ENCODE measurements at regions not wholly inside any gene's neighbourhood (a gene's known extent, or its start where the extent isn't known, plus 50 kb on each side); places are given as distances from the start of the nearest gene placed in this dataset.
A peak's percentile ranks its signal among the peaks of the same experiment; 100 is the strongest.
"Not testable (repeated sequence)": the region's sequence is repeated elsewhere in the genome, so short reads cannot be mapped to it uniquely, and the experiment has no call there.

DNA sequence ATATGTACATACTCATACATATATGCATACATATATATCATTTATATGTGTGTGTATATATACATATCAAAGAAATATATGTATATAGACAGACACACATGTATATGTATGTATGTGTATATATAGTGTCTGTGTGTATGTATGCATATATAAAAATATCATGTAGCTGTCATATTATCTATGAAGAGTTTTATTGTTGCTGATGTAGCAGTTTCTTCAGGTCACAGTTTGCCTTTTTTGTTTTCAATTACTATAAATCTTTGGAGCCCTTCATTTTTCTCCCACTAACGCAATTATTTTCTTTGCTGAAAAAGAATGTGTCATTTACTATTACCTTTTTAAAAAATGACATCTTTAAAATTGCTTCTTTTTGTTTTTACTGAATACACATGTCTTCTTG, 904.5 kb downstream of the PLA2G4A start:
- DNase-seq, result no peak

DNA sequence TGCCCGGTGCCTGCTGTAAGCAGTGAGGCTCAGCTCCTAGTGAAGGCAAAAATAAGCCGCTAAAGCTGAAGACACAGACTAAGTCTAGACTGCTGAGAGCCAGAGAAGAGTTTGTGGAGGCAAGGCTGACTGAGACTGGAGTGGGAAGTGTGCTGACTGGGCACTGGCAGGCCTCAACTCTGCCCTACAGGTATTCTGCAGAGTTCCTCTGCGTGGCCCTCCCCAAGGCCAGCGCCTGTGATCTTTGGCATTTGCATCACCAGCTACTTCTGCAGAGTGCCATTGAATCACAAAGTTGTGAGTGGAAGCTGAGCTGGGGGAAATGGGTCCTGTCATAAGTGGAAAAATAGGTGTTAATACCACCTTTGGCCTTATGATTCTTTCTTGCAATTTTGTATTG, 905.7 kb downstream of the PLA2G4A start:
- DNase-seq, result no peak

DNA sequence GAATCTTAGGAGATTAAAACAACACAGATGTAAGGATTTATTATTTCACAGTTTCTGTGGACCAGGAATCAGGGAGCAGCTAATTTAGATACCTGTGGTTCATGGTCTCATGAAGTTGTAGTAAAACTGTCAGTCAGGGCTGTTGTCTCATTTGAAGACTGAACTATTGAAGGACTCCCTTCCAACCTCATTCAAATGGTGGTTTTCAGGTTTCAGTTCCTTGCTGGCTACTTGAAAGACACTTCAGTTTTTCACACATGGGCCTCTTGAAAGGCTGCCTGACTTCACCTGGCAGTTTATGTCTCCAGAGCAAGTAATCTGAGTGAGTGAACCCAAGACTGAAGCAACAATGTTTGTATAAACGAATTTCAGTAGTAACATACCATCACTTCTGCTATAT, 915.9 kb downstream of the PLA2G4A start:
- DNase-seq, result no peak

DNA sequence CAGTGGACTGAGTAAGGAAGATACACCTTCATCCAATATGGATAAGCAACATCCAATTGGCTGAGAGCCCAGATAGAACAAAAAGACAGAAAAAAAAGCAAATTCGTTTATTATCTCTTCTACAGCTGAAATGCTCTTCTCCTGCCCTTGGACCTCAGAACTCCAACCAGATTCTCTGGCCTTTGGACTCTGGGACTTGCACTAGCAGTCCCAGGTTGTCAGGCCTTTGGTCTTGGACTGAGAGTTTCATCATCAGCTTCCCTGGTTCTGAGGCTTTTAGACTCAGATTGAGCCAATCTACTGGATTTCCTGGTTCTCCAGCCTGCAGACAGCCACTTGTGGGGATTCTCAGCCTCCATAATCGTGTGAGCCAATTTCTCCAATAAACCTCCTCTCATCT, 926.8 kb downstream of the PLA2G4A start:
- DNase-seq, result no peak

DNA sequence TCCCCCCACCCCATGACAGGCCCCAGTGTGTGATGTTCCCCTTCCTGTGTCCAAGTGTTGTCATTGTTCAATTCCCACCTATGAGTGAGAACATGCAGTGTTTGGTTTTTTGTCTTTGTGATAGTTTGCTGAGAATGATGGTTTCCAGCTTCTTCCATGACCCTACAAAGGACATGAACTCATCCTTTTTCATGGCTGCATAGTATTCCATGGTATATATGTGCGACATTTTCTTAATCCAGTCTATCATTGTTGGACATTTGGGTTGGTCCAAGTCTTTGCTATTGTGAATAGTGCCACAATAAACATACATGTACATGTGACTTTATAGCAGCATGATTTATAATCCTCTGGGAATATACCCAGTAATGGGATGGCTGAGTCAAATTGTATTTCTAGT, 927.9 kb downstream of the PLA2G4A start:
- DNase-seq, result not testable (repeated sequence)

DNA sequence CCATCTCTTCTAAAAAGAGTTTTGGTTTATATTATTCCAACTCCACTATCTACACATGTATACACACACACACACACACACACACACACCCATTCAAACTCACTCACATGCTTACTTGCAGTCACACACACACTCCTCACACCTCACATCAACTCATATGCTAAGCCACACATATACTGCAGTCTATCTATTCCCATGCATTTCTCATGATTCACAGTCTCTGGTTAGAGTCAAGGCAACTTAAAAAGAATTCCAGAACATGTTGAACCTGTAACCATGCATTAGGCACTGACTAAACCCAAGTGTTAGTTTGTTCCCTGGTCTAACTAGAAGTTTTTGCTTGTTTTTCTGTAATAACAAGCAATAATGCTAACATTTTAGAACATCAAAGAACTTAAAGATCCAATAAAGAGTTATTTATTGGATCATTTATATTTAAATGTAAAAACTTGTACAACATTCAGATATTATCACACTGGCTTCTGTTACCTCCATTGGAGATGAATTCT, 931.1 kb downstream of the PLA2G4A start:
- no peak for DNase-seq

DNA sequence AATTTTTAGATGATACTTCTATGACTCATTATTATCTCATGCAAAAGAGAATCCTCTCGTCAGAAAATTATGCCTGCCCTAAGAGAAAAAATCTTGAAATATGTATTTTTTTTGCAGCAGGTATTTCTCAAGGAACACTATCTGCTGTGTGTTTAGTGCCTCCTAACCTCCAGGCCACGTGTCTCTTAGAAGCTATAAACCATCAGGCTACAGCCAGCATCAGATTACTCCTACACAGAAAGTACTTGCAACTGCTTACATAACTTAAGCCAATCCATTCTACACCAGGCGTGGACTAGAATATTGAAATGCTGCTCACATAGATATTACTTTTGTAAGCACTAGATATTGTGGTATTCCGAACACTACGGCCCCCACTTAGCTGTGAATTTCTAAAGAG, 933.4 kb downstream of the PLA2G4A start:
- no peak for DNase-seq

DNA sequence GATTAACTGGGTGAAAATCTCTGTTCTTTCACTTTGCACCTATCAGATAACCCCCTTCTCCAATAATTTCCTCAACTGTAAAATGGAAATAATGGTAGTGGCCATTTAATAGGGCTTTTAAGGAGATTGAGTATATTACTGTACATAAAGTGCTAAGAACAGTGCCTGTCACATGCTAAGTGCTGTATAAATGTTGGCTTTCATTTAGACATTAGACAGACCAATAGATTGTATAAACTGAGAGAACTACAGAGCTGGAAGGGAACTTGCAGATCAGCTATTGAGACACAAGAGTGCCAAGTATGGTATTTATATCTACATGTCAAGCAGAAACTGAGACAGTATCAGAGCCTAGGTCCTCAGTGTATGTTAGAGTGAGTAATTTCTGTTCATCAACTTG, 934.7 kb downstream of the PLA2G4A start:
- no peak for DNase-seq

DNA sequence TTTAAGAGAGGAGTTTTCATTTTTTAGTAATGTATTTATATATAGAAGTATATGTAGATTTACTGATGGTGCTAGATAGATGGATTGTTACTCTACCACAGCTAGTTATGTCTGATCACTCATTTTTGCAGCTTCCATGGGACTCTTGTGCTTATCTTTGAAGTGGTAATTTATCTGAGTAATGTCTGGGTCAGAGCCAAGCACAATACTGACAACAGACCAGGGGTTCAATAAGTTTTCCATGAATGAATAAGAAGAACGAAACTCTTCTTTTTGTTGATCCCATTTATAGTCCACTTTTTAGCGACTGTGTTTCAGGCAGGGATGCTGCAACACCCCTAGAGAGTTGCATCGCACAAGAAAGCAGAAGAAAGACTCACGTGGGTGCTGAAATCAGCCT, 935.2 kb downstream of the PLA2G4A start:
- no peak for DNase-seq

DNA sequence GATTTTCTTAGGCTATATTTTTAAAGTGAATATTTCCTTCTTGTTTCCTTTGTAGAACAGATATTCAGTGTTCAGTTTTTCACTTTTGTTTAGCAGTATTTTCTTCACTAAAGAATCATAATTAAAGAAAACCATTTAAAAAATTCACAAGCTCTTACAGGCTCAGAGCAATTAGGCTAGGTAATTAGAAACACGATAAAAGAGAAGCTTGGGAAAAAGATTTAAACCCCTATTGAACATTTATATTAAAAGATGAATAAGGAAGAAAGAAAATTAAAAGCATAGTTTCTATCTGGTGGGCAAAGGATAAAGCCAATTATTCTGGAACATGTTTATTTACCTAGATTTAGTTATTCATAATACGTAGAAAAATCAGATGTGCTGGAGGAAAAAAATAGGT, 942.6 kb downstream of the PLA2G4A start:
- no peak for DNase-seq

DNA sequence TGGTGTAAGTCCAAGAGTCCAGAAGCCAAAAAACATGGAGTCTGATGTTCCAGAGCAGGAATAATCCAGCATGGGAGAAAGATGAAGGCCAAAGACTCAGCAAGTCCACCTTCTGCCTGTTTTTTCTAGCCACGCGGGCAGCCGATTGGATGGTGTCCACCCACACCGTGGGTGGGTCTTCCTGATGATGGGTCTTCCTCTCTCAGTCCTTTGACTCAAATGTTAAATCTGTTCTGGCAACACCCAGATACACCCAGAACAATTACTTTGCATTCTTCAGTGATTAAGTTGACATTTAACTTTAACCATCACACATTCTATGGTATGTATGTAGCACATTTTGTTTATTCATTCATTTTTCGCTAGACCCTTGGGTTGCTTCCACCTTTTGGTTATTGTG, 944.4 kb downstream of the PLA2G4A start:
- no peak for DNase-seq

DNA sequence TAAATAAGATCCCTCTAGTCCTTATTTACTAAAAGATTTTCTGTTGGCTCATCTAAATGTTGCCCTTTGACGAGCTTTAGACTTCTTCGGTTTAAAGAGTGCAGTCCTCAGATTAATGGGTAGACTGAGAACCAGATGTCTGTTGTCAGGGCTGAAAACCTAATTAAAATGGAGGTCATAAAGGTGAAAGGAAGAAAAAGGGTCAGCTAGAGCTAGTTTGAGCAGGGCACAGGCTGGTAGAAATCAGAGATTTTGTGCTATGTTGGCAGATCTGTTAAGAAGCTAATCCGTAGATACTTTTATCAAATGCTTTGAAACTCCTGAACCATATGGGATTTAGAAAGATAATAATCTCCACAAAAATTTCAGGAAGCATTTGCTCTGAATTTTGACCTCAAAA, 959.0 kb downstream of the PLA2G4A start:
- no peak for DNase-seq

DNA sequence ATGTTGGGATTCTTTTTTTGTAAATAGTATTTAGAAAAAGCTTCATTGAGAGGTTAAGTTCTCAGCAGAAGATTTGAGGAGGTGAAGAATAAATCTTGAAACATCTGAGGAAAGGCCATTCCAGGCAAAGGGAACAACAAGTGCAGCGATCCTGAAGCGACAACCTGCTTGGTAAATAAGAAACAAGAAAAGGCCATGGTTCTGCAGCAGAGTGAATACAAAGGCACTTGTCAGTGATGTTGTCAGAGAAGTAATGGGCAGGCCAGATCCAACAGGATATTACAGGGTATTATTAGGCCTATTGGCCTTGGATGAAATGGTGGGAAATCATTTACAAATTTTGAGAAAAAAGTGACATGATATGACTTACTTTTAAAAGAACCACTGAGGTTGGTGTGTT, 960.0 kb downstream of the PLA2G4A start:
- DNase-seq, result no peak

DNA sequence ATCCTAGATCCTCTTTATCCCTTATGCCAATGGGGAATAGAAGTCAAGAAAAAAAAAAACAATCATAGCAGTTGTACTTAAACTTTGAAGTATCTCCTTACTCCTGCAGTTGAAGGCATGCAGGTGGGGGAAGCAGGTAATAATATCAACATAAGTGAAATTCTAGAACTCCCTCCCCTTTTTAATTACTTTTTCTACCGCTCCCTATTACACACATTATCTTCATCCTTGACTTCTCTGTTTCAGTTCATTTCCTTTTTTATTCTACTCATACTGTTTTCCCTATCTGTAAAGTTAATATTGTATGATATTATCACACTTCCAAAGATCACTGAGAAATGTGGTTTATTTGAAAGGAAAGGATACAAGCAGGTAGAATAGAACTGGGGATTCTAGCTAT, 962.0 kb downstream of the PLA2G4A start:
- no peak for DNase-seq

DNA sequence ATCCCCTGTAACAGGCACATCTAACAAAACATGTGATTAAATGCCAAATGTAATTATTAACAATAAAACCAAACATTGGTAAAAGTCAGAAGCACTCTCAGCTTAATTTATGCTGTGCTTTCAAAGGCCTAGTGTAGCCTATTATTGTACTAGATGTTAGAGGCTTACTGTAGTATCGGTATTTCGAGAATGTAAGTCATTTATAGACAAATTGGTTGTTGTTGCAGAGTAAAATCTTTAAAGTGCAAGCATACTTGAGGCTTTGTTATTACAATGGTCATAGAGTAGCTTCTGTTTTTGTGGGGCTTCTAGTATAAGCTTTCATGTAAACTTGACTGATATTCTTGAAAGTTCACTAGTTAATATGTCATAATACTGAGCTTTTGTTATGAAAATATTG, 965.8 kb downstream of the PLA2G4A start:
- DNase-seq, result no peak

DNA sequence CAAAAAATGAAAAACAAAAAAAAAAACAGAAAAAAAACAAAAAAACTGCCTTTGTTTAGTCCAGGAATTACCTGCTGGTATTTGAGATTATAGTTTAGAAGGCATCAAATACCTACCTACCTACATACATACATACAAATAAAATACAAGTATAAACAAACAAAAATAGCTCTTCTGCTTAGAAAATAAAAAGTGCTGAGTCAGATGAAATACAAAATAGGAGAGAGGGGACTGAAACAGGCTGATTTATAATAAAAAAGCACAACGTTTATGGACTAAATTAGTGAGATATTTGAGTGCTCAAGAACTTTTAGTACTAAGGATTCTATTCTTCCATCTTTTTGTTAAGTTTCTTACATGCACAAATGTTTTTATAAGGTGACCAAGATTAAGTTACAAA, 980.8 kb downstream of the PLA2G4A start:
- DNase-seq, result no peak

DNA sequence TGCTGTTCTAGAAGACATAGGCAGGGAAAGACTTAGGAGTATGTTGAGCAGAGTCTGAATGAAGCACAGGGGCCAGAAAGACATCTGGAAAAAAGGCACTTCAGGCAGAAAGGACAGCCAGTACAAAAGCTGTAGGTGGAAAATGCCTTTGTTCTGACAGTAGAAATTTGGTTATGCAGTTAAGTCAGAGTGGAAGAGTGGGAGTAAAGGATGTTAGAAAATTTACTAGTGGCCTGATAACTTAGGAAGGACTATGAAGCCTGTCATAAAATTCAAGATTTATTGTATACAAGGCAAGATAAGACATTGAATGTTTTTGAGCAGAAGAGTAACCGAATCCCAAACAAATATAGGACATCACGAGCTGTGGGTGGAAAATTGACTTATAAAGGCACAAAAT, 987.9 kb downstream of the PLA2G4A start:
- no peak for DNase-seq

DNA sequence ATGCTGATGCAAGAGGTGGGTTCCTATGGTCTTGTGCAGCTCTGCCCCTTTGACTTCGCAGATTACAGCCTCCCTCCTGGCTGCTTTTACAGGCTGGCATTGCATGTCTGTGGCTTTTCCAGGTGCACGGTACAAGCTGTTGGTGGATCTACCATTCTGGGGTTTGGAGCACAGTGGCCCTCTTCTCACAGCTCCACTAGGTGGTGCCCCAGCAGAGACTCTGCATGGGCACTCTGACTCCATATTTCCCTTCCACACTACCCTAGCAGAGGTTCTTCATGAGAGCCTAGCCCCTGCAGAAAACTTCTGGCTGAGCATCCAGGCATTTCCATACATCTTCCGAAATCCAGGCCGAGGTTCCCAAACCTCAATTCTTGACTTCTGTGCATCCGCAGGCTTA, 989.0 kb downstream of the PLA2G4A start:
- DNase-seq, result no peak

DNA sequence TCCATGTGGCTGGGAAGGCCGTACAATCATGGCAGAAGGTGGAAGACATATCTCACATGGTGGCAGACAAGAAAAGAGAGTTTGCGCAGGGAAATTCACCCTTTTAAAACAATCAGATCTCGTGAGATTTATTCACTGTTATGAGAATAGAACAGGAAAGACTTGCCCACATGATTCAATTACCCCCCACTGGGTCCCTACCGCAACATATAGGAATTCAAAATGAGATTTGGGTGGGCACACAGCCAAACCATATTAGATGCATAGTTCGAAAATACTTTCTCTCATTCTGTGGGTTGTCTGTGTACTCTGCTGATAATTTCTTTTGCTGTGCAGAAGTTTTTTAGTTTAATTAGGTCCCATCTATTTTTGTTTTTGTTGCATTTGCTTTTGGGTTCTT, 990.3 kb downstream of the PLA2G4A start:
- DNase-seq, result no peak

DNA sequence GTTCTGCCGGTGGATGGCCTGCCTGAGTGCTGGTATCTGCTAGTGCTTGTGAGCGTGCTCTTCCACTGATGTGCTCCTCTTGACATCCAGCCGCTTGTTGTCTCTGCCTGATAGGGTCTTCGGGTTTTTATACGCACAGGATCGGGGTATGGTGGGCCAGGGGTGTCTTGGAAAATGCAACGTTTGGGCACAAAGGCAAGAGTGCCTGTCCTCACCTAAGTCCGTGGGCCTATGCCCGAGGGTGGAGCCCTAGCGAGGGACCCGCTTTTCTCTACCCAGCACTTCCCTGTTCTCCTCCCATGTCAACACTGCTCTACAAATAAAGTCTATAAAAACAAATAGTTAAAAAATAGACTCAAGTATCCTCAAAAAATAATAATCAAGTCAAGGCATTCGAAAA, 1007.8 kb downstream of the PLA2G4A start:
- no peak for DNase-seq

DNA sequence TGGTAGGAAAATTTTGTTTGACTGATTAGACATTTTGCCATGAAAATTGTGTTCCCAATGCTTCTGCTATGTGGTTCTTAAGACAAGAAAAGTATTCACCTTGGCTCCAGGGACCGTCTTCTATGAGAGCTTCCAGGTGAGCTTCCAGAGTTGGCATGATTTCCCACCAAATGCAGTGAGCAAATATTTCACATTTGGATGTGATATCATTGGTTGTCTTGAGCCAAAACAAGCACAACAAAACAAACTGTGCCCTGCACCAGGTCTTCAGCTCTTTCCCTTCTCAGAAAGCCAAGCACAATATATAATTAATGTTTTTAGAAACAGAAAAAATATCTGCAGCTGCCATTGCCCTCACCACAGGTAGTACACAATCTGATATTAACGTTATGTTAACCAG, 1009.0 kb downstream of the PLA2G4A start:
- DNase-seq, result no peak

DNA sequence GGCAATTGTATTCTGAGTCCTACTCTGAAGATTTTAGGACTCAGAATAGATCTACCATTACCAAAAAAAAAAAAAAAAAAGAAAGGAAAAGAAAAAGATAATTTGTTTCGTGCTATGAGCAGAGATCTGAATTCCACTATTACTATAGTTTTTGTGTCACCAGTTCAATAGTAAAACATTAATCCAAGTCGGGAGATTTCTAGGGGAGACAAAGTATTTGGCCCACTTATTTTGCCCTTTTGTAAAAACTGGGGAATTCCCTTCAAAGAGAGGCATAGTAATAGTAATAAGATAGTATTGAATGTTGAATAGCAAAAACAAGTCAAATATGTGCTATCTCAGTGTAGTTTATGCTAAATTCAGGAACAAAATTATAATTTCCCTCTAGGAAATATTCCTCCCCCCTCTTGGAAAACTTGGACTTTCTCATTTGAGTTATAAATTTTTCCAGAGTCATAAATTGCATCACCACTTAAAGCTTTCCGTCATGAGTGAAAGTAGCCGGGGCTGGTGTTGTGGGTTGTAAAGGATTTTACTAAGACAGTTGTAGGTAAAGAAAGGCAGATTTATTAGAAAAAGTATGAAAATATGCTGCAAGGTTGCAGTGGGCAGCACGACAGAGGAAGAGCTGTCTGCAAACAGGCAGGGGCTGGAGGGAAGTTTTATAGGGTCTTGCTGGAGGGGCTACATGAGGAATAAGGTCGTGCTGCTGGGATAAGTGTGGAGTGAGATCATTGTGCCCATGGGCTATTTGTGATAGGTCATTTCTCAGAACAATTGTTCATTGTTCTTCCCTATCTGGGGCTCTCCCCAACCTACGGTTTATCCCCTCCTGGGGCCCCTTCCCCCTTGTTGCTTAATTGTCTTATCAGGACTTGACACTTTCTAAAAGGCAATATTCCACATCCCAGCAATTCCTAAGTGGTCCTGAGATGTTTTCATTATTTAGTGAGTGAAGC, 1009.9 kb downstream of the PLA2G4A start:
- no peak for DNase-seq

DNA sequence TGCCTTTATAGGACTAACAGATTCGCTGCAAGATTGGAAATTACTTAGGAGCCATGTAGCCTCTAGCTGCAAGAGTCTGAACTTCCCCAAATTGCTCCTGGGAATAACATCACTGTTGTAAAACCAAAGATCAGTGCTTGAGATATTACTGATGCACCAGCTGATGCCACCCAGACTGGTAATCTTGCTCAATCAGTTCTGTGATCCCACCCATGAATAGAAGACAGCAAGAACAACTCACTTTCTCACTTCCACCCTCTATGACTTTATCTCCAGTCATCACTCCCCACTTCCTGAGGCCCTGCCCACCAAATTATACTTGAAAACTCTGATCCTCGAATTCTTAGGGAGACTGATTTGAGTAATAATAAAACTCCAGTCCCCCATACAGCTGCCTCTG, 1011.1 kb downstream of the PLA2G4A start:
- DNase-seq, result peak; percentile 18

DNA sequence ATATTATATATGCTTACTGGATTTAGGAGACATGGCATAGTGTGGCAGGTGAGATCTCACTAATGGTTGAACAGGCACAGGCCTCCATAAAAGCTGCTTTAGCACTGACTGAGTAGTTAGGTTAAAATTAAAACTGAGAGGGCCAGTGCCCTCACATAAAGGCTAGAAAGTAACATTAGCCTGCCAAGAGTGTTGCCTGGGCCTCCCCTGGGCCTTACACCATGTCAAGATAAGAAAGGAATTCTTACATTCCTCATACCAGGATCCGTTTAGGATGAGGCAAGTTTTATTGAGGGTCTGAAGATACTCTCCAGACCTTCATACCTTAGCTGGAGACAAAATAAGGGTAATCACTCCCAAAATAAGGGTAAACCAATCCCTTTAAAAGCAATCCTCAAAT, 1011.8 kb downstream of the PLA2G4A start:
- no peak for DNase-seq

Measured in T1000 (cell line).